PFSK-1 (cell line): ENCODE measurements at regions not wholly inside any gene's neighbourhood (a gene's known extent, or its start where the extent isn't known, plus 50 kb on each side); places are given as distances from the start of the nearest gene placed in this dataset.

Experiments
- POLR2AphosphoS5 ChIP-seq: IDR thresholded peaks from 2 replicates; pipeline ENCODE4 v1.6.1; 2012; ENCODE audit warnings: low read depth, mild to moderate bottlenecking, control low read depth, low read length, moderate library complexity
- TAF1 ChIP-seq: IDR thresholded peaks from 2 replicates; pipeline ENCODE4 v1.6.1; 2012; ENCODE audit warnings: low read length, control low read depth, borderline replicate concordance; ENCODE audit not compliant: insufficient read depth

- TF ChIP-seq POLR2AphosphoS5 (no peak), TAF1 (no peak)
Measured at GRCh38 chr17:68800751-68801150, 154.4 kb downstream of the ABCA8 start.
